Fibroblast of lung (primary cell): ENCODE measurements at regions not wholly inside any gene's neighbourhood (a gene's known extent, or its start where the extent isn't known, plus 50 kb on each side); places are given as distances from the start of the nearest gene placed in this dataset.

Experiments used
- DNase-seq, 2 donors: peaks; one replicate each; pipeline versions ENCODE4 v3.0.0 to v3.0.0-alpha.2; 2010; ENCODE audit warnings: low read depth in 2 of 2
- H2AFZ ChIP-seq: 2 replicates; pipeline ENCODE4 v1.5.1; 2012; ENCODE audit warnings: low read length, control low read depth, inconsistent platforms
- H3K27ac ChIP-seq: 2 replicates; pipeline ENCODE4 v1.5.1; 2011; ENCODE audit warnings: low read length, control low read depth; ENCODE audit not compliant: insufficient read depth
- H3K27me3 ChIP-seq: 2 replicates; pipeline ENCODE4 v1.5.1; 2011; ENCODE audit warnings: mild to moderate bottlenecking, low read length; ENCODE audit not compliant: control insufficient read depth, insufficient read depth
- H3K36me3 ChIP-seq: 2 replicates; pipeline ENCODE4 v1.5.1; 2011; ENCODE audit warnings: low read length; ENCODE audit not compliant: control insufficient read depth, insufficient read depth
- H3K4me1 ChIP-seq: 2 replicates; pipeline ENCODE4 v1.5.1; 2011; ENCODE audit warnings: low read length; ENCODE audit not compliant: control insufficient read depth, insufficient read depth; ENCODE audit errors: extremely low read depth
- H3K4me2 ChIP-seq: 2 replicates; pipeline ENCODE4 v1.5.1; 2011; ENCODE audit warnings: low read length, control low read depth; ENCODE audit not compliant: insufficient read depth; ENCODE audit errors: extremely low read depth
- H3K4me3 ChIP-seq, 4 experiments: fragments of 200-600 bp in 1 of 4; sonication (generic) in 1 of 4; replicated peaks in 1 of 4; 2 replicates each; pipeline ENCODE4 v1.5.1; 2011 to 2016; ENCODE audit warnings: low read length in 4 of 4, low read depth in 3 of 4, mild to moderate bottlenecking in 3 of 4, control low read depth in 2 of 4, inconsistent platforms in 1 of 4, mixed read lengths in 1 of 4; ENCODE audit not compliant: insufficient read depth in 1 of 4; ENCODE audit errors: control extremely low read depth in 1 of 4
- H3K79me2 ChIP-seq: 2 replicates; pipeline ENCODE4 v1.5.1; 2012; ENCODE audit warnings: mild to moderate bottlenecking, low read length, inconsistent platforms; ENCODE audit not compliant: control insufficient read depth, insufficient read depth
- H3K9ac ChIP-seq: 2 replicates; pipeline ENCODE4 v1.5.1; 2011; ENCODE audit warnings: mild to moderate bottlenecking, low read length, control low read depth; ENCODE audit not compliant: insufficient read depth
- H3K9me3 ChIP-seq: 2 replicates; pipeline ENCODE4 v1.5.1; 2012; ENCODE audit warnings: low read depth, low read length; ENCODE audit not compliant: control insufficient read depth, insufficient read depth
- H4K20me1 ChIP-seq: 2 replicates; pipeline ENCODE4 v1.5.1; 2011; ENCODE audit warnings: low read length; ENCODE audit not compliant: control insufficient read depth, insufficient read depth; ENCODE audit errors: extremely low read depth
- CTCF ChIP-seq, 2 donors: IDR thresholded peaks in 1 of 2; conservative IDR thresholded peaks in 1 of 2; 1 replicate in 1 of 2; 2 replicates in 1 of 2; pipeline ENCODE4 v1.5.1; 2011 to 2012; ENCODE audit warnings: low read length in 2 of 2, control low read depth in 1 of 2, inconsistent platforms in 1 of 2, low read depth in 1 of 2, mild to moderate bottlenecking in 1 of 2
- EZH2 ChIP-seq: IDR thresholded peaks from 2 replicates; pipeline ENCODE4 v1.5.1; 2012; ENCODE audit warnings: low read length, control low read depth, mild to moderate bottlenecking; ENCODE audit errors: missing control alignments

- no peak for TF ChIP-seq CTCF (conservative IDR thresholded peaks at IDR 0.05 in 1 of 2, IDR thresholded peaks at IDR 0.05 in 1 of 2; ENCODE audit: low read depth in 1 of 2, low read length in 2 of 2)
- TF ChIP-seq EZH2 = no peak
- Histone ChIP-seq H3K27ac (no peak overlapping the region), H3K4me1 (no peaks in the 10 kb centered on the region), H3K36me3 (no peaks in the 10 kb centered on the region), H3K79me2 (no peaks in the 10 kb centered on the region), H4K20me1 (no peaks in the 10 kb centered on the region), H2AFZ (no peak overlapping the region), H3K4me2 (no peak overlapping the region), H3K9ac (no peak overlapping the region), H3K27me3 (no peaks in the 10 kb centered on the region), H3K9me3 (no peaks in the 10 kb centered on the region), H3K4me3 (no peak overlapping the region)
- peak in 1 of 2 donors; percentile 17 for DNase-seq
Measured at GRCh38 chr6:43962458-43962857, 164.8 kb downstream of the MRPL14 start.

GRCh38 chr6:43957273-43957672 is 170.0 kb downstream of the MRPL14 start:
- Histone ChIP-seq H3K4me2 (no peak overlapping the region), H3K4me3 (no peak overlapping the region), H2AFZ (no peak overlapping the region), H3K36me3 (no peaks in the 10 kb centered on the region), H4K20me1 (no peaks in the 10 kb centered on the region), H3K4me1 (no peaks in the 10 kb centered on the region), H3K9ac (no peak overlapping the region), H3K9me3 (no peaks in the 10 kb centered on the region), H3K27ac (no peak overlapping the region), H3K27me3 (no peaks in the 10 kb centered on the region), H3K79me2 (no peaks in the 10 kb centered on the region)
- no peak for DNase-seq
- no peak for TF ChIP-seq CTCF (conservative IDR thresholded peaks at IDR 0.05 in 1 of 2, IDR thresholded peaks at IDR 0.05 in 1 of 2; ENCODE audit: low read depth in 1 of 2, low read length in 2 of 2)
- no peak for TF ChIP-seq EZH2

DNA sequence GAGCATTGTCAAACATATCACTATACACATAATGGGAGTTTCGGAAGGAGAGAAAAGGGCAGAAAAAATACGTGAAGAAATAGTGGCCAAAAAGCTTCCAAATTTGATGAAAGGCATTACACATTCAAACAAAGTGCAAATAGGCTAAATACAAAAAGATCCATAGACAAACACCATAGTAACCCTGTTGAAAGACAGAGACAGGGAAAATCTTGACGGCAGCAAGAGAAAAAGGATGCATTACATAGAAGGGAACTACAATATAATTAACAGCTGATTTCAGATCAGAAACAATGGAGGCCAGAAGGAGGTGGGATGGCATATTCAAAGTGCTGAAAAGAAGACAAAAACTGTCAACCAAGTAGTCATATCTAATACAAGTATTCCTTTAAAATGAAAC is 170.8 kb downstream of the MRPL14 start:
- Histone ChIP-seq H3K9me3 (no peaks in the 10 kb centered on the region), H3K27ac (no peak overlapping the region), H3K79me2 (no peaks in the 10 kb centered on the region), H3K4me2 (no peak overlapping the region), H2AFZ (no peak overlapping the region), H4K20me1 (no peaks in the 10 kb centered on the region), H3K9ac (no peak overlapping the region), H3K4me3 (no peak overlapping the region), H3K4me1 (no peaks in the 10 kb centered on the region), H3K27me3 (no peaks in the 10 kb centered on the region), H3K36me3 (no peaks in the 10 kb centered on the region)
- no peak for DNase-seq
- TF ChIP-seq EZH2 (no peak), CTCF (conservative IDR thresholded peaks at IDR 0.05 in 1 of 2, IDR thresholded peaks at IDR 0.05 in 1 of 2; ENCODE audit: low read depth in 1 of 2, low read length in 2 of 2) (no peak)
